ENCODE measurements at regions not wholly inside any gene's neighbourhood (a gene's known extent, or its start where the extent isn't known, plus 50 kb on each side); places are given as distances from the start of the nearest gene placed in this dataset.

GRCh38 chr20:47887064-47887463 is 101.8 kb upstream of the SULF2 start:
- TF ChIP-seq EZH2 (IDR thresholded peaks at IDR 0.05; ENCODE audit: low read depth) (no peak), CTCF (conservative IDR thresholded peaks at IDR 0.05) (no peak)
